HEK293 (cell line): ENCODE measurements at regions not wholly inside any gene's neighbourhood (a gene's known extent, or its start where the extent isn't known, plus 50 kb on each side); places are given as distances from the start of the nearest gene placed in this dataset.
A peak's percentile ranks its signal among the peaks of the same experiment; 100 is the strongest.
"Not testable (repeated sequence)": the region's sequence is repeated elsewhere in the genome, so short reads cannot be mapped to it uniquely, and the experiment has no call there.

ENCODE experiments used
- CTCF ChIA-PET: fragments of 350-600 bp; formaldehyde crosslinking; extraction: SDS; loops from one replicate; lab custom pipeline; 2021; ENCODE audit warnings: antibody characterized with exemption; lab: Yijun Ruan, JAX
- POLR2A ChIA-PET: fragments of 300-600 bp; formaldehyde crosslinking; extraction: SDS; loops from one replicate; lab custom pipeline; 2020; ENCODE audit warnings: antibody characterized with exemption, inconsistent platforms; lab: Yijun Ruan, JAX
- H3K27ac ChIP-seq: fragments of 200-500 bp; sonication (Bioruptor generic); 2 replicates; pipeline ENCODE4 v1.5.1; 2014; ENCODE audit warnings: low read depth, low read length, control low read depth, inconsistent platforms; ENCODE audit errors: extremely low read depth
- H3K36me3 ChIP-seq, 2 experiments: fragments of 200-500 bp in 1 of 2; sonication (Bioruptor generic) in 1 of 2; 1 replicate in 1 of 2; 2 replicates in 1 of 2; pipeline ENCODE4 v1.5.1; 2014 to 2017; ENCODE audit warnings: inconsistent platforms in 2 of 2, low read length in 2 of 2; ENCODE audit not compliant: control insufficient read depth in 2 of 2, insufficient read depth in 1 of 2
- H3K4me1 ChIP-seq: fragments of 200-500 bp; sonication (Bioruptor generic); 2 replicates; pipeline ENCODE4 v1.5.1; 2014; ENCODE audit warnings: mild to moderate bottlenecking, low read length, inconsistent platforms; ENCODE audit not compliant: control insufficient read depth, insufficient read depth
- H3K4me3 ChIP-seq: 2 replicates; pipeline ENCODE4 v1.5.1; 2011; ENCODE audit warnings: low read depth, mild to moderate bottlenecking, control low read depth, low read length, moderate library complexity
- H3K9me3 ChIP-seq: fragments of 200-500 bp; sonication (Bioruptor generic); 2 replicates; pipeline ENCODE4 v1.5.1; 2014; ENCODE audit warnings: low read depth, low read length, inconsistent platforms; ENCODE audit not compliant: control insufficient read depth, insufficient read depth
- KLF1 ChIP-seq: fragments of 450-650 bp; formaldehyde crosslinking; IDR thresholded peaks from 2 replicates; pipeline ENCODE4 v1.5.1; 2016; ENCODE audit warnings: missing biosample characterization, missing genetic modification characterization
- ZBTB20 ChIP-seq: fragments of 450-650 bp; formaldehyde crosslinking; IDR thresholded peaks from 2 replicates; pipeline ENCODE4 v1.5.1; 2016; ENCODE audit warnings: missing biosample characterization, missing genetic modification characterization
- ZBTB21 ChIP-seq: fragments of 450-650 bp; formaldehyde crosslinking; IDR thresholded peaks from 2 replicates; pipeline ENCODE4 v1.5.1; 2017; ENCODE audit warnings: missing biosample characterization, missing genetic modification characterization
- ZNF112 ChIP-seq: fragments of 450-650 bp; formaldehyde crosslinking; IDR thresholded peaks from 2 replicates; pipeline ENCODE4 v1.5.0; 2017; ENCODE audit warnings: missing biosample characterization, missing genetic modification characterization
- ZNF121 ChIP-seq: fragments of 450-650 bp; formaldehyde crosslinking; IDR thresholded peaks from 2 replicates; pipeline ENCODE4 v1.5.1; 2016; ENCODE audit warnings: missing biosample characterization, missing genetic modification characterization
- ZNF148 ChIP-seq: fragments of 450-650 bp; formaldehyde crosslinking; IDR thresholded peaks from 2 replicates; pipeline ENCODE4 v1.5.0; 2017; ENCODE audit warnings: missing biosample characterization, missing genetic modification characterization, borderline replicate concordance
- ZNF239 ChIP-seq: fragments of 450-650 bp; formaldehyde crosslinking; IDR thresholded peaks from 2 replicates; pipeline ENCODE4 v1.5.1; 2016; ENCODE audit warnings: missing biosample characterization, missing genetic modification characterization
- ZNF24 ChIP-seq: fragments of 450-650 bp; formaldehyde crosslinking; IDR thresholded peaks from 2 replicates; pipeline ENCODE4 v1.5.1; 2016; ENCODE audit warnings: missing biosample characterization, missing genetic modification characterization
- ZNF280C ChIP-seq: fragments of 450-650 bp; formaldehyde crosslinking; IDR thresholded peaks from 2 replicates; pipeline ENCODE4 v1.5.1; 2016; ENCODE audit warnings: missing biosample characterization, missing genetic modification characterization
- ZNF350 ChIP-seq: fragments of 450-650 bp; formaldehyde crosslinking; IDR thresholded peaks from 2 replicates; pipeline ENCODE4 v1.5.0; 2017; ENCODE audit warnings: missing biosample characterization, mild to moderate bottlenecking, missing genetic modification characterization
- ZNF354C ChIP-seq: fragments of 450-650 bp; formaldehyde crosslinking; IDR thresholded peaks from 2 replicates; pipeline ENCODE4 v1.5.1; 2016; ENCODE audit warnings: missing biosample characterization, missing genetic modification characterization, low read depth, borderline replicate concordance
- ZNF398 ChIP-seq: fragments of 450-650 bp; formaldehyde crosslinking; IDR thresholded peaks from 2 replicates; pipeline ENCODE4 v1.5.1; 2017; ENCODE audit warnings: missing biosample characterization, missing genetic modification characterization
- ZNF404 ChIP-seq: fragments of 450-650 bp; formaldehyde crosslinking; IDR thresholded peaks from 2 replicates; pipeline ENCODE4 v1.5.1; 2017; ENCODE audit warnings: missing biosample characterization, missing genetic modification characterization
- ZNF473 ChIP-seq: fragments of 450-650 bp; formaldehyde crosslinking; IDR thresholded peaks from 2 replicates; pipeline ENCODE4 v1.5.1; 2017; ENCODE audit warnings: missing biosample characterization, missing genetic modification characterization
- ZNF48 ChIP-seq: fragments of 450-650 bp; formaldehyde crosslinking; IDR thresholded peaks from 2 replicates; pipeline ENCODE4 v1.5.1; 2016; ENCODE audit warnings: missing biosample characterization, missing genetic modification characterization
- ZNF513 ChIP-seq: fragments of 450-650 bp; IDR thresholded peaks from 2 replicates; pipeline ENCODE4 v1.5.1; 2018; ENCODE audit warnings: missing biosample characterization, missing genetic modification characterization
- ZNF596 ChIP-seq: fragments of 450-650 bp; IDR thresholded peaks from 2 replicates; pipeline ENCODE4 v1.5.0; 2018; ENCODE audit warnings: missing biosample characterization, mild to moderate bottlenecking, missing genetic modification characterization, moderate library complexity
- ZNF707 ChIP-seq: fragments of 450-650 bp; formaldehyde crosslinking; IDR thresholded peaks from 2 replicates; pipeline ENCODE4 v1.5.1; 2016; ENCODE audit warnings: missing biosample characterization, missing genetic modification characterization
- ZNF768 ChIP-seq: fragments of 450-650 bp; formaldehyde crosslinking; IDR thresholded peaks from 2 replicates; pipeline ENCODE4 v1.5.1; 2018; ENCODE audit warnings: missing biosample characterization, mild to moderate bottlenecking, missing genetic modification characterization
- ZNF837 ChIP-seq: fragments of 450-650 bp; formaldehyde crosslinking; IDR thresholded peaks from 2 replicates; pipeline ENCODE4 v1.5.1; 2016; ENCODE audit warnings: missing biosample characterization, missing genetic modification characterization

GRCh38 chr6:144493035-144493910, 208.1 kb downstream of the UTRN start:
- no peaks in the 10 kb centered on the region for H3K9me3 ChIP-seq
- CTCF ChIA-PET = interaction anchor here (0.6 kb wide), 1 partner anchor 695 kb away, joined by 3 read pairs; no protein-coding TSS in a partner anchor
- no peak overlapping the region for H3K27ac ChIP-seq
- H3K36me3 ChIP-seq = peaks cover 15 to 50% of the 10 kb centered on the region in 2 experiments
- POLR2A ChIA-PET = no interaction called here
- H3K4me1 ChIP-seq = no peaks in the 10 kb centered on the region
- TF ChIP-seq ZNF473 (tag by site-specific recombination) (no peak), ZNF404 (tag by site-specific recombination) (no peak), ZNF768 (tag by site-specific recombination) (no peak), ZNF596 (peak; percentile 86), ZNF398 (tag by site-specific recombination) (no peak), ZNF280C (tag by site-specific recombination) (no peak)
- H3K4me3 ChIP-seq = no peak overlapping the region

- H3K9me3 ChIP-seq, CTCF ChIA-PET, POLR2A ChIA-PET, H3K4me1 ChIP-seq, H3K27ac ChIP-seq, H3K4me3 ChIP-seq: not testable (repeated sequence)
- H3K36me3 ChIP-seq = peaks cover 6 to 53% of the 10 kb centered on the region in 2 experiments
Measured at GRCh38 chr6:144495076-144495475, 209.9 kb downstream of the UTRN start.

- ChIA-PET POLR2A (no interaction called here), CTCF (interaction anchor here (0.8 kb wide), 1 partner anchor 286 kb away, joined by 4 read pairs; no protein-coding TSS in a partner anchor)
- peaks cover 6 to 33% of the 10 kb centered on the region in 2 experiments; a peak in 2 of 3 replicates for H3K36me3 ChIP-seq
- H3K9me3 ChIP-seq = no peaks in the 10 kb centered on the region
- TF ChIP-seq ZNF837 (tag by site-specific recombination) (no peak), ZNF48 (tag by site-specific recombination) (no peak), ZBTB21 (tag by site-specific recombination) (no peak), ZNF239 (tag by site-specific recombination) (no peak), KLF1 (no peak), ZNF354C (tag by site-specific recombination) (no peak), ZNF121 (tag by site-specific recombination) (no peak), ZNF350 (no peak), ZNF473 (tag by site-specific recombination) (no peak), ZNF112 (tag by site-specific recombination) (no peak), ZNF707 (no peak), ZBTB20 (tag by site-specific recombination) (no peak), ZNF148 (tag by site-specific recombination) (no peak), ZNF513 (tag by site-specific recombination) (no peak), ZNF24 (no peak)
- TF ChIP-seq, all 188 proteins: peak for 0
- Histone ChIP-seq H3K4me3 (no peak overlapping the region), H3K4me1 (no peaks in the 10 kb centered on the region), H3K27ac (no peak overlapping the region)
Measured at GRCh38 chr6:144497650-144498049, 212.5 kb downstream of the UTRN start.
